Osteocyte (in vitro differentiated cells): ENCODE measurements at regions not wholly inside any gene's neighbourhood (a gene's known extent, or its start where the extent isn't known, plus 50 kb on each side); places are given as distances from the start of the nearest gene placed in this dataset.

Experiments
- DNase-seq: peaks from one replicate; pipeline ENCODE4 v3.0.0; 2021; ENCODE audit warnings: mixed read lengths; ENCODE audit not compliant: unreplicated experiment; ENCODE audit errors: extremely low spot score
- H3K27ac Mint-ChIP-seq: one replicate; pipeline ENCODE4 v1.8.0; 2021; ENCODE audit warnings: mild to moderate bottlenecking, mixed read lengths; ENCODE audit not compliant: unreplicated experiment
- H3K27me3 Mint-ChIP-seq: one replicate; pipeline ENCODE4 v1.8.0; 2021; ENCODE audit warnings: mixed read lengths; ENCODE audit not compliant: unreplicated experiment
- H3K36me3 Mint-ChIP-seq: one replicate; pipeline ENCODE4 v1.8.0; 2021; ENCODE audit warnings: mixed read lengths; ENCODE audit not compliant: unreplicated experiment
- H3K4me1 Mint-ChIP-seq: one replicate; pipeline ENCODE4 v1.8.0; 2021; ENCODE audit warnings: mixed read lengths; ENCODE audit not compliant: unreplicated experiment
- H3K4me3 Mint-ChIP-seq: one replicate; pipeline ENCODE4 v1.8.0; 2021; ENCODE audit warnings: mild to moderate bottlenecking, moderate library complexity, mixed read lengths; ENCODE audit not compliant: unreplicated experiment
- H3K9me3 Mint-ChIP-seq: one replicate; pipeline ENCODE4 v1.8.0; 2021; ENCODE audit warnings: mixed read lengths; ENCODE audit not compliant: unreplicated experiment
- TF ChIP-seq, protein P1 (sequence below): fragments of 200-600 bp; sonication (generic); IDR thresholded peaks from 2 replicates; pipeline ENCODE4 v1.5.0; 2021; ENCODE audit warnings: antibody characterized with exemption, mild to moderate bottlenecking, moderate library complexity

DNA sequence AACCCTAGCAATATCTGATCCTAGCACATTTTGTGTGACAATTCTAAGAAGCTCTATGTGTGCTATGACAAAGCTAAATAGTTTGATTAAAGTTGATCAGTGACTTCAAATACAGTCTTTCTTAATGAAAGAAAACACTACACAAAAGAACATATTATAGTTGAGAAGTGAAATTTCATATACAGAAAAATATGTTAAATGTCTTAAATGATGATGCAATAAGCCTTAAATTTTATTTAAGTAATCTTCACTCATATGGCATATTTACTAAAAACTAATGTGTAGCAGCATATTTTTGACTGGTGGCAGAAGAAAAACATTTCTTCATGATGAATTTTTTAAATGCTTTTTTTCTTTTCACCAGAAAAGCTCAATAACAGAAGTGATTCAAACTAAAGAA is 485.5 kb downstream of the TUSC7 start:
- Mint-ChIP-seq H3K27ac (no peak overlapping the region), H3K36me3 (no peaks in the 10 kb centered on the region), H3K9me3 (peaks cover 6% of the 10 kb centered on the region), H3K4me1 (peaks cover 10% of the 10 kb centered on the region), H3K27me3 (peaks cover 3% of the 10 kb centered on the region), H3K4me3 (no peak overlapping the region)
- no peak for DNase-seq
- TF ChIP-seq, protein P1, sequence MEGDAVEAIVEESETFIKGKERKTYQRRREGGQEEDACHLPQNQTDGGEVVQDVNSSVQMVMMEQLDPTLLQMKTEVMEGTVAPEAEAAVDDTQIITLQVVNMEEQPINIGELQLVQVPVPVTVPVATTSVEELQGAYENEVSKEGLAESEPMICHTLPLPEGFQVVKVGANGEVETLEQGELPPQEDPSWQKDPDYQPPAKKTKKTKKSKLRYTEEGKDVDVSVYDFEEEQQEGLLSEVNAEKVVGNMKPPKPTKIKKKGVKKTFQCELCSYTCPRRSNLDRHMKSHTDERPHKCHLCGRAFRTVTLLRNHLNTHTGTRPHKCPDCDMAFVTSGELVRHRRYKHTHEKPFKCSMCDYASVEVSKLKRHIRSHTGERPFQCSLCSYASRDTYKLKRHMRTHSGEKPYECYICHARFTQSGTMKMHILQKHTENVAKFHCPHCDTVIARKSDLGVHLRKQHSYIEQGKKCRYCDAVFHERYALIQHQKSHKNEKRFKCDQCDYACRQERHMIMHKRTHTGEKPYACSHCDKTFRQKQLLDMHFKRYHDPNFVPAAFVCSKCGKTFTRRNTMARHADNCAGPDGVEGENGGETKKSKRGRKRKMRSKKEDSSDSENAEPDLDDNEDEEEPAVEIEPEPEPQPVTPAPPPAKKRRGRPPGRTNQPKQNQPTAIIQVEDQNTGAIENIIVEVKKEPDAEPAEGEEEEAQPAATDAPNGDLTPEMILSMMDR, result no peak

DNA sequence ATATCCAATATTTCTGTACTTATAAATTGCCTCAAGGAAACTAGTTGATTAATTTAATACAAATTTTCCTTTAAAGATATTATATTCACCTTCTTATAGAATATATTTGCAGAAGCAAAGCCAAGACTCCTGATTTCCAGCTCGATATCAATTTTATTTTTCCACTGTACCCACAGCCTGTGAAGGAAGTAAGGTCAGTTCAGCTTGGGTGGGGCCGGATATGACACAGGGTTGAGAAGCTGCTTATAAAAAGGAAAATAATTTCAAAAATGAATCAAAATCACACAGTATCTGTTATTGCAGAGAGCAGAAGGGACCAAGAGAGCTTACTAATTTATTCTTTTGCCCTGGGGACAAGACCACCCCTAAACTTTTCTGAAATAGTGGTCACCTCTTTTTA is 491.4 kb downstream of the TUSC7 start:
- H3K27me3 Mint-ChIP-seq, result peaks cover 3% of the 10 kb centered on the region
- H3K27ac Mint-ChIP-seq, result no peak overlapping the region
- no peaks in the 10 kb centered on the region for H3K36me3 Mint-ChIP-seq
- DNase-seq, result no peak
- H3K9me3 Mint-ChIP-seq, result peaks cover 14% of the 10 kb centered on the region
- H3K4me3 Mint-ChIP-seq, result no peak overlapping the region
- peaks cover 7% of the 10 kb centered on the region for H3K4me1 Mint-ChIP-seq
- TF ChIP-seq, protein P1, result no peak

DNA sequence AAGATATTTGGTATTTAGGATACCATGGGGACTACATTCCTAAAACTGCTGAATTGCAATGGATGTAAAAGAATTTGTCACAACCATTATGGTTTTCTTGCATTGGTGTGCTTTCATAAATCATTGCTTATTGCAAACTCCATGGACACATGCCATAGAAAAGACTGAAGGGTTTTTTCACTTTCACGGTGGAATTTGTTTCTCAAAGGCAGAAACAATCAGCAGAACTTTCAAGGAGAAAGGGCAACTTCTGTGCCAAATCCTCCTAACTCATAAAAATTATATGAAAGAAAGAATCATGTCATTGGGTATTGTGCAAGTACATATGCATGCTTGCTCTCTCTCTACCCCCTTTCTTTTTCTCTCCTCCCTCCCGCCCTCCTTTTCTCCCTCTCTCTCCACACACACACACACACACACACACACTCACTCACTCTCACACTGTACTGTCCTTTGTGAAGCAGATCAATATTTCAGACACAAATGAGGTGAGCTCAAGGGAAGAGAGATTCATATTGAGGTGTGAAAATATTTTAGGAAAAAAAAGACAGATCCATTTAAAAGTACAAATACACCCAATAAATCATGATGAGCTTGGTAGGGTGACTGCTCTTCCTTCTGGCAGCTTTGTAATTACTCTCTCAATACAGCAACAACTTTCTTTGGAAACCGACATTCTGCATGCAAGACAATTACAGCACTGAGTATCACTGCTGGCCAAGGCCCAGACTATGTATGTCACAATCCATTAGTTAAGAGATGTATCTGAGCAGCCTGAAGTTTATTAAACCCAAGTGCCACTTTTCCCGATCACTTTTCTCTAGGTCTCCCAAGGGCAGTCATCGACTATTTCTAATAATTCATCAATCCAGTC is 492.6 kb downstream of the TUSC7 start:
- TF ChIP-seq, protein P1, result no peak
- Mint-ChIP-seq H3K4me1 (peaks cover 7% of the 10 kb centered on the region), H3K9me3 (peaks cover 14% of the 10 kb centered on the region), H3K27me3 (peaks cover 7% of the 10 kb centered on the region), H3K36me3 (no peaks in the 10 kb centered on the region), H3K27ac (no peak overlapping the region), H3K4me3 (no peak overlapping the region)
- no peak for DNase-seq

DNA sequence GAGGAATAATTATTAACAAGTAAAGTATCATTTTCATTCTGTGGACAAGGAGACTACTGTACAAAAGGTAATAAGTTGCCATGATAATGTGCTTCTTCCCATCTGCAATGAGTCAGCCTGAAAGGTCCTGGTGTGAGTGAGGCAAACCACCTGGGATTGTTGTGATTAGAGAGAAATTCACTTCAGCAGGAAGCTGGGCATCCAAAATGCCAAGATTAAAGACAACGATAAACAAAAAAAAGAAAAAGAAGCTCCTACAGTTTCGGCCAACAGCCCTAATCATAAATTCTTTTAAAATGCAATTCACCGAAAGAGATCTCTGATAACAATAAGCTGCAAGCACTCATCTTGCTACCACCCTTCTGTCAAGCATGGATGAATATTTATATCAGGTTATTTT is 507.8 kb downstream of the TUSC7 start:
- peaks cover 3% of the 10 kb centered on the region for H3K36me3 Mint-ChIP-seq
- H3K4me1 Mint-ChIP-seq, result peaks cover 12% of the 10 kb centered on the region
- H3K27me3 Mint-ChIP-seq, result peaks cover 21% of the 10 kb centered on the region
- H3K9me3 Mint-ChIP-seq, result peaks cover 6% of the 10 kb centered on the region
- H3K4me3 Mint-ChIP-seq, result no peak overlapping the region
- TF ChIP-seq, protein P1, result no peak
- DNase-seq, result no peak
- H3K27ac Mint-ChIP-seq, result no peak overlapping the region

DNA sequence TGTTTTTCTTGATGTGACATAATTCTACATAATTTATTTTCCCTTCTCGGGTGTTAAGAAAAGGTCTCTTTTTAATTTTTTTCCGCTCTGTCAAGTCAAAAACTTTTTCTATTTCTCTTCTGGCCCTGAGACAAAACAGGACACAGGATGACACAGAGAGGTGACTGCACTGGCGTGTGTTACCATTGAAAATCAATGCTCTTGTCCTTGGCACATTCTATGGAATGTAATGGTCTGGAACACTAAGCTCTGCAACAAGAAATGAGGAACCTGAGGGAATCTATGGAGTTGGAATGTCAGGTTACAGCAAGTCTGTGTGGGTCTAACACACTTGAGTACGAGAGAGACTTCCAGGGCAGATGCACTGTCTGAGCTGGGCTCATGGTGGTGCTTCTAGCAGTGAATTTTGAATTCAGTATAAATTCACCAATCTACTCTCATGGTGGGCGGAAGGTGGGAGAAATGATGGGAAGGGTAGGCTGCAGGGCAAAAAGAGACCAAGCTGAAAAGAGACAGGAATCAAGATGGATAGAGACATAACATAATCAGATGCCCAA is 508.3 kb downstream of the TUSC7 start:
- peaks cover 12% of the 10 kb centered on the region for H3K4me1 Mint-ChIP-seq
- H3K4me3 Mint-ChIP-seq, result no peak overlapping the region
- peaks cover 1% of the 10 kb centered on the region for H3K36me3 Mint-ChIP-seq
- H3K27ac Mint-ChIP-seq, result no peak overlapping the region
- H3K27me3 Mint-ChIP-seq, result peaks cover 21% of the 10 kb centered on the region
- DNase-seq, result no peak
- peaks cover 2% of the 10 kb centered on the region for H3K9me3 Mint-ChIP-seq
- TF ChIP-seq, protein P1, result no peak
